ENCODE measurements at regions not wholly inside any gene's neighbourhood (a gene's known extent, or its start where the extent isn't known, plus 50 kb on each side); places are given as distances from the start of the nearest gene placed in this dataset.

GRCh38 chr9:80061096-80061495 lies 489.3 kb downstream of the TLE4 start:
- Histone ChIP-seq H3K4me3 (no peak overlapping the region), H3K4me1 (no peaks in the 10 kb centered on the region), H3K36me3 (no peaks in the 10 kb centered on the region), H3K9me3 (no peaks in the 10 kb centered on the region), H3K27ac (no peak overlapping the region), H3K27me3 (no peaks in the 10 kb centered on the region)
- FAIRE-seq (no peak), ATAC-seq (no peak), DNase-seq (no peak)
- intact Hi-C loops (cut with DNase I), result no loop called here
- TF ChIP-seq CTCF (IDR thresholded peaks at IDR 0.05), result no peak

GRCh38 chr9:80059979-80060378 lies 488.2 kb downstream of the TLE4 start:
- ATAC-seq (no peak), DNase-seq (no peak), FAIRE-seq (no peak)
- Histone ChIP-seq H3K4me1 (no peaks in the 10 kb centered on the region), H3K4me3 (no peak overlapping the region), H3K36me3 (no peaks in the 10 kb centered on the region), H3K27me3 (no peaks in the 10 kb centered on the region), H3K9me3 (no peaks in the 10 kb centered on the region), H3K27ac (no peak overlapping the region)
- WGBS, 2 donors, result 77 to 79% methylated on average over 5 of the region's 5 CpGs
- no peak for TF ChIP-seq CTCF (IDR thresholded peaks at IDR 0.05)
- intact Hi-C loops (cut with DNase I), result no loop called here

- FAIRE-seq (no peak), ATAC-seq (no peak), DNase-seq (no peak)
- WGBS, 2 donors, result 22 to 27% methylated on average over 6 of the region's 6 CpGs
- no peak overlapping the region for H3K27ac ChIP-seq
- TF ChIP-seq CTCF (IDR thresholded peaks at IDR 0.05), result no peak
- H3K4me3 ChIP-seq, result no peak overlapping the region
- no peaks in the 10 kb centered on the region for H3K4me1 ChIP-seq
- no peaks in the 10 kb centered on the region for H3K36me3 ChIP-seq
- H3K9me3 ChIP-seq, result no peaks in the 10 kb centered on the region
- H3K27me3 ChIP-seq, result no peaks in the 10 kb centered on the region
- intact Hi-C loops (cut with DNase I), result no loop called here
These were observed 487.4 kb downstream of the TLE4 start for GRCh38 chr9:80059191-80059590.

GRCh38 chr9:80052830-80053229 lies 481.1 kb downstream of the TLE4 start:
- no peaks in the 10 kb centered on the region for H3K9me3 ChIP-seq
- WGBS, 2 donors, result 63 to 70% methylated on average over 1 of the region's 1 CpG
- no peak overlapping the region for H3K4me3 ChIP-seq
- FAIRE-seq (no peak), ATAC-seq (no peak), DNase-seq (no peak)
- H3K27me3 ChIP-seq, result no peaks in the 10 kb centered on the region
- TF ChIP-seq CTCF (IDR thresholded peaks at IDR 0.05), result no peak
- no peaks in the 10 kb centered on the region for H3K4me1 ChIP-seq
- no peak overlapping the region for H3K27ac ChIP-seq
- intact Hi-C loops (cut with DNase I), result no loop called here
- no peaks in the 10 kb centered on the region for H3K36me3 ChIP-seq

GRCh38 chr9:80049096-80049782 lies 477.5 kb downstream of the TLE4 start:
- Histone ChIP-seq H3K4me3 (no peak overlapping the region), H3K27ac (no peak overlapping the region), H3K36me3 (no peaks in the 10 kb centered on the region), H3K4me1 (no peaks in the 10 kb centered on the region), H3K27me3 (no peaks in the 10 kb centered on the region), H3K9me3 (no peaks in the 10 kb centered on the region)
- FAIRE-seq (no peak), DNase-seq (no peak), ATAC-seq (no peak)
- 67 to 73% methylated on average over 2 of the region's 2 CpGs for WGBS, 2 donors
- no peak for TF ChIP-seq CTCF (IDR thresholded peaks at IDR 0.05)
- intact Hi-C loops (cut with DNase I), result no loop called here

All from pancreas (tissue), 10 donors.